ENCODE measurements at regions not wholly inside any gene's neighbourhood (a gene's known extent, or its start where the extent isn't known, plus 50 kb on each side); places are given as distances from the start of the nearest gene placed in this dataset.

- TF ChIP-seq, protein P1, sequence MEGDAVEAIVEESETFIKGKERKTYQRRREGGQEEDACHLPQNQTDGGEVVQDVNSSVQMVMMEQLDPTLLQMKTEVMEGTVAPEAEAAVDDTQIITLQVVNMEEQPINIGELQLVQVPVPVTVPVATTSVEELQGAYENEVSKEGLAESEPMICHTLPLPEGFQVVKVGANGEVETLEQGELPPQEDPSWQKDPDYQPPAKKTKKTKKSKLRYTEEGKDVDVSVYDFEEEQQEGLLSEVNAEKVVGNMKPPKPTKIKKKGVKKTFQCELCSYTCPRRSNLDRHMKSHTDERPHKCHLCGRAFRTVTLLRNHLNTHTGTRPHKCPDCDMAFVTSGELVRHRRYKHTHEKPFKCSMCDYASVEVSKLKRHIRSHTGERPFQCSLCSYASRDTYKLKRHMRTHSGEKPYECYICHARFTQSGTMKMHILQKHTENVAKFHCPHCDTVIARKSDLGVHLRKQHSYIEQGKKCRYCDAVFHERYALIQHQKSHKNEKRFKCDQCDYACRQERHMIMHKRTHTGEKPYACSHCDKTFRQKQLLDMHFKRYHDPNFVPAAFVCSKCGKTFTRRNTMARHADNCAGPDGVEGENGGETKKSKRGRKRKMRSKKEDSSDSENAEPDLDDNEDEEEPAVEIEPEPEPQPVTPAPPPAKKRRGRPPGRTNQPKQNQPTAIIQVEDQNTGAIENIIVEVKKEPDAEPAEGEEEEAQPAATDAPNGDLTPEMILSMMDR (IDR thresholded peaks at IDR 0.05; ENCODE audit: low read depth, low read length), result no peak
- no peak for DNase-seq (ENCODE audit: extremely low read depth, low read depth)
These were observed 271.3 kb upstream of the FAT4 start for GRCh38 chr4:125043486-125043885.

DNA sequence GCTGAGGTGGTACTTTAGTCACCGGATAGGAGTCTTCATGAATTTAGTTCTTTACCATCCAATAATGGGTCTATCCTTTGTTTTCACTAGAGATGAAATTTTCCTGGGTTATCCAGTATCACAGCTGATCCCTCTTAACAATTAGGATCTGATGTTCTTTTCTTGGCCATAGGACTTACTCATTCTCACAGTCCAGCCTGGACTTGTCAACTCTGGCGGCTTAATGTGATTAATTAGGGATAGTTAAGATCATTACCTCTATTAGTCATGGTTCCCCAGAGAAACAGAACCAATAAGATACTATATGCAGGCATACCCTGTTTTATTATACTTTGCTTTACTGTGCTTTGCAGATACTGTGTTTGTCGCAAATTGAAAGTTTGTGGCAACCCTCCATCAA is 272.7 kb upstream of the FAT4 start:
- no peak for DNase-seq (ENCODE audit: extremely low read depth, low read depth)
- TF ChIP-seq, protein P1 (IDR thresholded peaks at IDR 0.05; ENCODE audit: low read depth, low read length), result no peak

- no peak for DNase-seq (ENCODE audit: extremely low read depth, low read depth)
- TF ChIP-seq, protein P1 (IDR thresholded peaks at IDR 0.05; ENCODE audit: low read depth, low read length), result no peak
These were observed 273.3 kb upstream of the FAT4 start for GRCh38 chr4:125041372-125041930.

GRCh38 chr4:125039550-125039949 is 275.2 kb upstream of the FAT4 start:
- TF ChIP-seq, protein P1 (IDR thresholded peaks at IDR 0.05; ENCODE audit: low read depth, low read length), result no peak
- DNase-seq (ENCODE audit: extremely low read depth, low read depth), result no peak

- TF ChIP-seq, protein P1 (IDR thresholded peaks at IDR 0.05; ENCODE audit: low read depth, low read length), result no peak
- DNase-seq (ENCODE audit: extremely low read depth, low read depth), result no peak
These were observed 291.8 kb upstream of the FAT4 start for GRCh38 chr4:125022855-125023501.

DNA sequence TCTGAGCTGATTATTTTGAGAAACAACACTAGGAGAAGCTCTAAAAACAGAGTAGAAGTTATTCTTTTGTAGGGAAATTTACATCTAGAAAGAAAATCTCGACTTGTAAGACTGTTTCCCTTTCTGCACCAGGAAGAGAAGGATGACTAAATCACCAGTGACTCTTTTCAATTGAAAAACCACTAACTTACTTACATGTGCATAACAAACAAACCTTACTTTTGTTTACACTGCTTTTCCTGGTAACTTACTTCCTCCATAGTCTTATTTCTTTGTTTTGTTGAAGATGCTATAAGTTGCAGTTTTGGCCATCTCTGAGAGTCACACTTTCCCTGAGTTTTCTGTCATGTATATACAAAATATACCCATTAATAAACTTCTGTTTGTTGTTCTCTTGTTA is 293.6 kb upstream of the FAT4 start:
- no peak for DNase-seq (ENCODE audit: extremely low read depth, low read depth)
- TF ChIP-seq, protein P1 (IDR thresholded peaks at IDR 0.05; ENCODE audit: low read depth, low read length), result no peak

DNA sequence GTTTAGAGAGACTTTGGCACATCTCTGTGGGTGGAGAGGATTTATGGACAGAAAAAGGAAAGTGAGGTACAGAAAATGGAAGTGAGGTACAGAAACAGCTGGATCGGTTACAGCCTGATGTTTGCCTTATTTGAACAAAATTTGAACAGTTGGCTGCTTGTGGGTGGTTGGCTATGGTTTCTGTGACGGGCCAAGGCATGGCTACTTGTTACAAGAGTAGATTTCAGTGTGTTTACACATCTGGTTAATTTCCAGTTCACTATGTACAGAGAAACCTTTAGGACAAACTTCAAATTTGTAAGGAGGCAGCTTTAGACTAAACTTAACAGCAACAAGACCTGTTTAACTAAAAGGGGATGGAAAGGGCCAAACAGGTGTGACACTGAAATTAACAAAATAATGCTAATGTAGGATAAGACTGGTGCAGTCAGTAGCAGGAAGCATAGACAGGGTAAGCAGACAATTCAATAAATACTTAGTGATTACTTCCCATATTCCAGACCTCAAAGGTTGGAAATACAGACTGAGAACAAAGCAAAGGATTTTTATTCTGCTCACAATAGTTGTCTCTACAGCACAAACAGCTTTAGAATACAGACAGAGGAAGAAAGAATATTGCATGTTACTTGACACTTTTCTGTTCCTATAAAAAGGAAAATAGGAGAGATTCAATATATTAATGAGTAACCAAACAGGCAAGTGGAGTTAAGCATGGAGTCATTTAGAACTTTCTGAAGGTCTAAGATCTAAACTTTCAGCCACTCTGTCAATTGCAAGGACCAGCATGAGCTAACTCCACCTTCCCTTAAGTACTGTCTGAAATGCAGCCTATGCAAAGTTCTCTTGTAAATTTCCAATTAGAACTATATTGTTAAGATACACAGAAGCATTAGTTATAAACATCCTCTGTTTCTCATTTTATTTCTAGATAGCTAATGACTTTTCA is 294.4 kb upstream of the FAT4 start:
- no peak for DNase-seq (ENCODE audit: extremely low read depth, low read depth)
- TF ChIP-seq, protein P1 (IDR thresholded peaks at IDR 0.05; ENCODE audit: low read depth, low read length), result no peak

All from AG09319 (cell line).